Cardiac muscle cell (in vitro differentiated cells and primary cell): ENCODE measurements at regions not wholly inside any gene's neighbourhood (a gene's known extent, or its start where the extent isn't known, plus 50 kb on each side); places are given as distances from the start of the nearest gene placed in this dataset.

ENCODE experiments used
- DNase-seq, 2 donors: peaks; one replicate each; pipeline versions ENCODE4 v3.0.0 to v3.0.0-alpha.2; 2010 to 2017; ENCODE audit warnings: low read depth in 1 of 2, low spot score in 1 of 2
- H3K27ac ChIP-seq: fragments of 200-600 bp; sonication (generic); 2 replicates; pipeline ENCODE4 v1.5.1; 2016
- H3K27me3 ChIP-seq: fragments of 200-600 bp; sonication (generic); 2 replicates; pipeline ENCODE4 v1.6.0; 2016; ENCODE audit warnings: control low read depth
- H3K36me3 ChIP-seq: fragments of 200-600 bp; sonication (generic); 2 replicates; pipeline ENCODE4 v1.5.1; 2016; ENCODE audit warnings: control low read depth
- H3K4me1 ChIP-seq: fragments of 200-600 bp; sonication (generic); 2 replicates; pipeline ENCODE4 v1.8.1; 2017; ENCODE audit warnings: low read depth, mild to moderate bottlenecking, mixed run types
- H3K4me3 ChIP-seq: fragments of 200-600 bp; sonication (generic); 2 replicates; pipeline ENCODE4 v1.5.1; 2016; ENCODE audit warnings: mild to moderate bottlenecking
- H3K9me3 ChIP-seq: fragments of 200-600 bp; sonication (generic); 2 replicates; pipeline ENCODE4 v1.5.1; 2017; ENCODE audit warnings: low read depth, mild to moderate bottlenecking, control low read depth
- TF ChIP-seq, protein P1 (sequence below): IDR thresholded peaks from 2 replicates; pipeline ENCODE4 v1.5.1; 2012; ENCODE audit warnings: low read depth, mild to moderate bottlenecking, low read length

DNA sequence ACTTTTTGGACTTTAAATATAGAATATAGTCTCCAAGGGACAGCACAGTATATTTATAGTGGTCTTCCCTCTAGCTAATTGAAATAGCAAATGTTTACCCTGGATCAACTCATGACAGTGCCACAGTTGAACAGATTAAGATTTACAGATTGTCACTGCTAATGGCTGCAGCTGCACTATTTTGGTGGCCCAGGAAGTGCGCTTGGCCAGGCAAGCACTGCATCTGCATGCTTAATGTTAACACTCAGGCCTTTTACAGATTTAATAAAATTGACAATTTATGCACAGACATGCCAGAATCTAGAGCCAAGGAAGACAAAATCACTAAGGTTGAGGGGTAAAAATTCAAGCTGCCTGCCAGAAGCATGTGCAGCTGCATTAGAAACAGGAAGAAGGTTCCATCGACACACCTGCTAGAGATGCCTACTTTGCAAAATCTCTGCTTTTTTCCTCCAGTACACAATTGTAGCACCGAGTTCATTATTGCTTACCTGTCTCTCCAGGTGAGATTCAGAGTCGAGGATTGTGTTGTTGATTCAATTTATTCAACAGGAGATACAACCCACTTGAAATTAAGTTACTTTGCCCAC lies 1042.3 kb upstream of the NRXN1 start:
- Histone ChIP-seq H3K36me3 (no peaks in the 10 kb centered on the region), H3K4me1 (no peaks in the 10 kb centered on the region), H3K27me3 (no peaks in the 10 kb centered on the region), H3K27ac (no peak overlapping the region), H3K4me3 (no peak overlapping the region), H3K9me3 (no peaks in the 10 kb centered on the region)
- TF ChIP-seq, protein P1, sequence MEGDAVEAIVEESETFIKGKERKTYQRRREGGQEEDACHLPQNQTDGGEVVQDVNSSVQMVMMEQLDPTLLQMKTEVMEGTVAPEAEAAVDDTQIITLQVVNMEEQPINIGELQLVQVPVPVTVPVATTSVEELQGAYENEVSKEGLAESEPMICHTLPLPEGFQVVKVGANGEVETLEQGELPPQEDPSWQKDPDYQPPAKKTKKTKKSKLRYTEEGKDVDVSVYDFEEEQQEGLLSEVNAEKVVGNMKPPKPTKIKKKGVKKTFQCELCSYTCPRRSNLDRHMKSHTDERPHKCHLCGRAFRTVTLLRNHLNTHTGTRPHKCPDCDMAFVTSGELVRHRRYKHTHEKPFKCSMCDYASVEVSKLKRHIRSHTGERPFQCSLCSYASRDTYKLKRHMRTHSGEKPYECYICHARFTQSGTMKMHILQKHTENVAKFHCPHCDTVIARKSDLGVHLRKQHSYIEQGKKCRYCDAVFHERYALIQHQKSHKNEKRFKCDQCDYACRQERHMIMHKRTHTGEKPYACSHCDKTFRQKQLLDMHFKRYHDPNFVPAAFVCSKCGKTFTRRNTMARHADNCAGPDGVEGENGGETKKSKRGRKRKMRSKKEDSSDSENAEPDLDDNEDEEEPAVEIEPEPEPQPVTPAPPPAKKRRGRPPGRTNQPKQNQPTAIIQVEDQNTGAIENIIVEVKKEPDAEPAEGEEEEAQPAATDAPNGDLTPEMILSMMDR = no peak
- DNase-seq = no peak

DNA sequence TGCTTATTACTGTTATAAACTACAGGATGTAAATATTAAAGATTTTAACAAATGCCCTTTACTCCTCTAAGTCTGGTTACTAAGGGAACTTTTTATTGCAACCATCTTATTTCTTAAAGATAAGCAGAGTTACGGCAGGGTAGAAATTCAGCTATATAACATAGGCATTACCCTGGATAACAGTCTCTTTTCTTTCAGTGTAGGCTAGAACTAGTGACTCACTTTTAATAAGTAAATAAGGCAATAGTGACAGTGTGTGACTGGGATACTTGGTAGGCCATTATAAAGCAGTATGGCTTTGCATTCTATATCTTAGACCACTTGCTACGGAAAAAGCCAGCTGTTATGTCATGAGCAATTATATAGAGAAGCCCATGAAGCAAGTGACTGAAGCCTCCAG lies 1041.0 kb upstream of the NRXN1 start:
- no peaks in the 10 kb centered on the region for H3K4me1 ChIP-seq
- H3K36me3 ChIP-seq = no peaks in the 10 kb centered on the region
- TF ChIP-seq, protein P1 = no peak
- no peaks in the 10 kb centered on the region for H3K9me3 ChIP-seq
- no peak for DNase-seq
- no peak overlapping the region for H3K4me3 ChIP-seq
- H3K27ac ChIP-seq = no peak overlapping the region
- H3K27me3 ChIP-seq = no peaks in the 10 kb centered on the region

DNA sequence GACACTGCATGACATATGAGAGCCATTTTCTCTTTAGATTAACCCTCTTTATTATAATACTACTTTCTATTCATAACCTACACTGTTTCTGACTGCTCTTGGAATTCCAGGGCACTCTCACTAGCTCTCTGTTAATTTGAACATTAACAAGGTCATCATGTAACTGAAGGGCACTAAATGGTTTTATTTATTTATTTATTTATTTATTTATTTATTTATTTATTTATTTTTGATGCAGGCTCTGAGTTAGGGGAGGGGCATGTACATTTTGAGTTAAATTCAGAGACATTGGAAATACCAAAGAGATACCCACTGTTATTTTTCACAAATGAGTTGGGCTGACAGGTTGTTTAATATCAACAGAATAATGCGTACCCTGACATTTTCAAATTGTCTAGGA lies 1038.7 kb upstream of the NRXN1 start:
- DNase-seq = no peak
- TF ChIP-seq, protein P1 = no peak
- no peaks in the 10 kb centered on the region for H3K36me3 ChIP-seq
- no peak overlapping the region for H3K4me3 ChIP-seq
- H3K4me1 ChIP-seq = no peaks in the 10 kb centered on the region
- no peak overlapping the region for H3K27ac ChIP-seq
- no peaks in the 10 kb centered on the region for H3K27me3 ChIP-seq
- H3K9me3 ChIP-seq = no peaks in the 10 kb centered on the region

DNA sequence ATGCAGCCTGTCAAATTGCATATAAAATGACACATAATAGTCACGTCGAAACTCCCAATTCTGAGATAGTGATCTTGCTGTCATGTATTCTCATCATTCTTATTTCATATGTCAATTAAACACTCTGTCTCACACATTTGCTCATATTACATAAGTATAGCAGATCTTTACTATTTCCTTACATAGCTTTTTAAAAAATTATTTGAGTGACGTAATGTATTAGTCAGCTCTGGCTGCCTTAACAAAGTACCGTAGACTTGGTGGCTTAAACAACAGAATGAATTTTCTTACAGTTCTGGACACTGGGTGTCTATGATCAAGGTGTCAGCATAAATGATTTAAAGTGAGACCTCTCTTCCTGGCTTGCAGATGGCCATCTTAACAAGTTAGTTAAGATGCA lies 1032.3 kb upstream of the NRXN1 start:
- Histone ChIP-seq H3K9me3 (no peaks in the 10 kb centered on the region), H3K27ac (no peak overlapping the region), H3K27me3 (no peaks in the 10 kb centered on the region), H3K4me3 (no peak overlapping the region), H3K36me3 (no peaks in the 10 kb centered on the region), H3K4me1 (no peaks in the 10 kb centered on the region)
- TF ChIP-seq, protein P1 = no peak
- DNase-seq = no peak

DNA sequence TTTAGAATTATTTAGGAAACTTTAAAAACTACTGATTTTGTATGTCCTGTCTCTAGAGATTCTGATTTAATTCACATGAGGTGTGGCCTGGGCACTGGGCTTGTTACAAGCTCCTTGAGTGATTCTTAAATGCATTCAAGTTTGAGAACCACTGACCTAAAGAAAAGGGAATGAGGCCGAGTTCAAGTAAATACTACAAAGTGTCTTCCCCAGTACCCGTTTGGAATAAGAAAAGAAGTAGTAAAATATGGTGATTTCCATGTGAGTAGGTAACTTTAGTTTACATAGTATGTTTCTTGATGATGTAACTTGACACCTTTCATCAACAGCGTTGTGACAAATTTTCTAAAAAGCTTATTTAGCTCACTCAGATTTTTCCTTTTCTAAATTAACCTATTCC lies 1022.9 kb upstream of the NRXN1 start:
- peaks cover 14% of the 10 kb centered on the region for H3K4me1 ChIP-seq
- TF ChIP-seq, protein P1 = no peak
- no peaks in the 10 kb centered on the region for H3K36me3 ChIP-seq
- H3K9me3 ChIP-seq = no peaks in the 10 kb centered on the region
- no peak overlapping the region for H3K27ac ChIP-seq
- H3K4me3 ChIP-seq = no peak overlapping the region
- no peaks in the 10 kb centered on the region for H3K27me3 ChIP-seq
- no peak for DNase-seq

DNA sequence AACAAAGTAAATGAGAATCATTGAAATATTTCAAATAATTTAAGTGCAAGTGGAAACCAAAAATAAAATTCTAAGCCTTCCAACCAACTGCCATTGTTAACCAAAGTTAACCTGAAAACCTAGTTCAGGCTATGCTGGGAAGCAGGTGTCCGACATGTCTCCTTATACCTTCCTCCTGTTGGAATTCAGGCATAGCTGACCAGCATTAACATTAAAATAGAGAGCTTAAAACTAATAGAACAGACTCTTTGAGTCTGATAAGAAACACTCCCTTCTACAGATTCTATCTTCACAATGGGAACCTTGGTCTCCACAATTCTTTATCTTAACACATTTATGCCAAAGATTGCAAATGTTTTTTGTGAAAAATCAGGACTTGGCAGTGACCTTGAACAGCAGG lies 1004.9 kb upstream of the NRXN1 start:
- TF ChIP-seq, protein P1 = no peak
- Histone ChIP-seq H3K4me3 (no peak overlapping the region), H3K27me3 (no peaks in the 10 kb centered on the region), H3K36me3 (no peaks in the 10 kb centered on the region), H3K27ac (no peak overlapping the region), H3K9me3 (no peaks in the 10 kb centered on the region), H3K4me1 (no peaks in the 10 kb centered on the region)
- DNase-seq = no peak
